Gastrocnemius medialis (tissue), 4 donors: ENCODE measurements at regions not wholly inside any gene's neighbourhood (a gene's known extent, or its start where the extent isn't known, plus 50 kb on each side); places are given as distances from the start of the nearest gene placed in this dataset.

Source experiments
- ATAC-seq, 2 donors: fragments of 150-250 bp; one replicate each; pipeline ENCODE4 v1.9.1; 2016
- DNase-seq, 2 donors: peaks; one replicate each; pipeline ENCODE4 v3.0.0-alpha.2; 2019
- H3K27ac ChIP-seq, 4 donors: fragments of 200-600 bp; sonication (generic); 1 replicate in 1 of 4; 2 replicates in 3 of 4; pipeline ENCODE4 v1.5.1; 2016 to 2018; ENCODE audit warnings: mild to moderate bottlenecking in 2 of 4, moderate library complexity in 1 of 4
- H3K27me3 ChIP-seq, 3 donors: fragments of 200-600 bp; sonication (generic) in 2 of 3; 1 replicate in 1 of 3; 2 replicates in 2 of 3; pipeline versions ENCODE4 v1.5.1 to v1.6.0; 2016 to 2019; ENCODE audit warnings: mild to moderate bottlenecking in 1 of 3, moderate library complexity in 1 of 3
- H3K36me3 ChIP-seq, 2 donors: fragments of 200-600 bp; sonication (generic) in 1 of 2; one replicate each; pipeline ENCODE4 v1.5.1; 2017 to 2018
- H3K4me1 ChIP-seq, 2 donors: fragments of 200-600 bp; sonication (generic) in 1 of 2; one replicate each; pipeline ENCODE4 v1.5.1; 2016 to 2017; ENCODE audit warnings: mild to moderate bottlenecking in 2 of 2
- H3K4me3 ChIP-seq, 4 donors: fragments of 200-600 bp; sonication (generic) in 3 of 4; 1 replicate in 1 of 4; 2 replicates in 3 of 4; pipeline ENCODE4 v1.5.1; 2016 to 2019; ENCODE audit warnings: mild to moderate bottlenecking in 2 of 4
- H3K9me3 ChIP-seq, 3 donors: fragments of 200-600 bp; sonication (generic) in 2 of 3; 1 replicate in 1 of 3; 2 replicates in 2 of 3; pipeline ENCODE4 v1.5.1; 2016 to 2019
- POLR2A ChIP-seq, 2 donors: fragments of 450-650 bp; IDR thresholded peaks; one replicate each; pipeline ENCODE4 v1.6.1; 2017; ENCODE audit warnings: antibody characterized with exemption in 2 of 2, mild to moderate bottlenecking in 2 of 2, moderate library complexity in 2 of 2
- in situ Hi-C, 4 donors: fragments of 200-750 bp; cut with MboI; loops; one replicate each; pipeline versions ENCODE4 v1.15.0 to v1.8.0; 2017; ENCODE audit warnings: low sequenced_read_pairs in 4 of 4
- intact Hi-C: fragments of 100-400 bp; cut with DNase I; formaldehyde crosslinking; loops from one replicate; pipeline ENCODE4 v1.15.1; 2023; ENCODE audit warnings: low total_unique reads
- TF ChIP-seq, protein P1 (sequence below), 5 experiments: fragments of 450-650 bp in 3 of 5; fragments of 200-600 bp in 2 of 5; sonication (generic) in 2 of 5; IDR thresholded peaks in 4 of 5; conservative IDR thresholded peaks in 1 of 5; 1 replicate in 4 of 5; 2 replicates in 1 of 5; pipeline ENCODE4 v1.5.1; 2016 to 2019; ENCODE audit warnings: antibody characterized with exemption in 5 of 5, mild to moderate bottlenecking in 3 of 5, moderate library complexity in 3 of 5

DNA sequence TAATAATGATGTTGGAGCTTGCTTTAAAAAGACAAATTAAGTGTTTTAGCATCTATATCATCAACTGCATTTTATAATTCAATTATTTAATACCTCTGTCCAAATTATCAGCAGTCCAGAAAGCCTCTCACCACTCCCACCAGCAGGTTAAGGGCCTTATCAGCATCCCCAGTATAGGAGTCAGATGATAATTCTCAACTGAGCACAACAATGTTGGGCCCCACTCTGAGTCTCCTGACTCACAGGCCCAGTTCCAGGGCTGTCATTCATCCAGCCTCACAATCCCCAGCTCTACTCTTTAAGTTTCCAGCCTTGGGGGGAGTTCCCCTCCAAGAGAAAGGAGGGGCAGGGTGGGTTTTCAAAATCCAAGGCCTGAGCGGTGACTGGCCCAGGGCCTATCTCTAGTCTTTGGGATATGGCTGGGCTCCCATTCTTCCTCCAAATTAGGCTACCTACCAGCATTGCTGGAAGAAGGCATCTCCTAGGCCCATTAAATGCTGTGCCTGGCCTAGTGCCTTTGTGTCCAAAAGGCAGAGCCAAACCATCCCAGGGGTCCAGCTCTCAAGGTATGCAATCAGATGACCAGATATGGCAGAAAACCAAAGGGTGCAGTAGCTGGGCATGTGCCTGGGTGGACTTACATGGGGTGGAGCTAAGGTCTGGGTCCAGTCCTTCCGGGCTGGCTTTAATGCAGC lies 134.1 kb downstream of the GLUL start:
- DNase-seq (no peak), ATAC-seq (no peak)
- no peaks in the 10 kb centered on the region for H3K9me3 ChIP-seq
- no peaks in the 10 kb centered on the region for H3K36me3 ChIP-seq
- in situ Hi-C loops (no loop called here), intact Hi-C loops (no loop called here)
- no peak overlapping the region for H3K27ac ChIP-seq
- no peaks in the 10 kb centered on the region for H3K27me3 ChIP-seq
- H3K4me1 ChIP-seq = no peaks in the 10 kb centered on the region
- no peak overlapping the region for H3K4me3 ChIP-seq
- TF ChIP-seq POLR2A (IDR thresholded peaks at IDR 0.05) = no peak
- TF ChIP-seq, protein P1, sequence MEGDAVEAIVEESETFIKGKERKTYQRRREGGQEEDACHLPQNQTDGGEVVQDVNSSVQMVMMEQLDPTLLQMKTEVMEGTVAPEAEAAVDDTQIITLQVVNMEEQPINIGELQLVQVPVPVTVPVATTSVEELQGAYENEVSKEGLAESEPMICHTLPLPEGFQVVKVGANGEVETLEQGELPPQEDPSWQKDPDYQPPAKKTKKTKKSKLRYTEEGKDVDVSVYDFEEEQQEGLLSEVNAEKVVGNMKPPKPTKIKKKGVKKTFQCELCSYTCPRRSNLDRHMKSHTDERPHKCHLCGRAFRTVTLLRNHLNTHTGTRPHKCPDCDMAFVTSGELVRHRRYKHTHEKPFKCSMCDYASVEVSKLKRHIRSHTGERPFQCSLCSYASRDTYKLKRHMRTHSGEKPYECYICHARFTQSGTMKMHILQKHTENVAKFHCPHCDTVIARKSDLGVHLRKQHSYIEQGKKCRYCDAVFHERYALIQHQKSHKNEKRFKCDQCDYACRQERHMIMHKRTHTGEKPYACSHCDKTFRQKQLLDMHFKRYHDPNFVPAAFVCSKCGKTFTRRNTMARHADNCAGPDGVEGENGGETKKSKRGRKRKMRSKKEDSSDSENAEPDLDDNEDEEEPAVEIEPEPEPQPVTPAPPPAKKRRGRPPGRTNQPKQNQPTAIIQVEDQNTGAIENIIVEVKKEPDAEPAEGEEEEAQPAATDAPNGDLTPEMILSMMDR (IDR thresholded peaks at IDR 0.05 in 4 of 5, conservative IDR thresholded peaks at IDR 0.05 in 1 of 5) = no peak

DNA sequence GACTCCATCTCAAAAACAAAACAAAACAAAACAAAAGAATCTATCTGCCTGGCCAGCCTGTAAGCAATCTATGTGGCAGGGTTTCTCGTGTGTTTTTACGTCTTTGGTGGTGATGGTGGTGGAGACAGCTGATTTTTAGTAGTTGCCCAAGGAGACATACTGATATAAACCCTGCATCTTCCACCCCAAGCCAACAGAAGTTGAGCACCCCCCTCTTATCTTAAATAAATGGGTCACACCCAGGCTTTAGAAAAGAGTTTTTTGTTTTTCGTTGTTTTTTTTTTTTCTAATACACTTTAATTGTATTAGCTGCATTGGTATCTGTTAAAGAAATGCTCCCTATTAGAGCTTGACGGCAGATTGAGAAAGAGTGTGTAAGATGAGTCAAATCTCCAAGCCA lies 134.7 kb downstream of the GLUL start:
- in situ Hi-C loops (no loop called here), intact Hi-C loops (no loop called here)
- DNase-seq (no peak), ATAC-seq (no peak)
- no peak overlapping the region for H3K27ac ChIP-seq
- H3K27me3 ChIP-seq = no peaks in the 10 kb centered on the region
- no peaks in the 10 kb centered on the region for H3K4me1 ChIP-seq
- no peak overlapping the region for H3K4me3 ChIP-seq
- no peaks in the 10 kb centered on the region for H3K9me3 ChIP-seq
- no peaks in the 10 kb centered on the region for H3K36me3 ChIP-seq
- TF ChIP-seq, protein P1 (IDR thresholded peaks at IDR 0.05 in 4 of 5, conservative IDR thresholded peaks at IDR 0.05 in 1 of 5) = no peak
- TF ChIP-seq POLR2A (IDR thresholded peaks at IDR 0.05) = no peak

DNA sequence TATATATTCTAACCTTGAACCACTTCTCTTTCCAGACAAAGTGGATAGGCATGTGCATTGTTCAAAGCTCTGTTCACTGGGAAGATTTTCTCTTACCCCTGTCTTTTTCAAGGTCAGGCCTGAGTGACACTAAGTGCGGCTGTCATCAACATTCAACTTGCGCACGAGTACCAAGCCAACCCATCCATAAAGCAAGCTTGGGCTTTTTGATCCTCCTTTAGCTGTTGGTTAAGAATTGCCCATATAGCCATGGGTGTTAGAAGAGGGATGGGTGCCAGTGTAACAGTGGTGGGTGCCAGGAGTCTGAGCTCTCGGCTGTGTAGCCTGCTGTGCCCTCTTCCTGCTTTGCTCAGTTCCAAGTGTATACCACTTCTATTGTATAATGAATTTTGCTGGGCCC lies 136.1 kb downstream of the GLUL start:
- no peaks in the 10 kb centered on the region for H3K27me3 ChIP-seq
- H3K4me1 ChIP-seq = no peaks in the 10 kb centered on the region
- H3K36me3 ChIP-seq = no peaks in the 10 kb centered on the region
- intact Hi-C loops (no loop called here), in situ Hi-C loops (no loop called here)
- H3K4me3 ChIP-seq = no peak overlapping the region
- H3K9me3 ChIP-seq = no peaks in the 10 kb centered on the region
- H3K27ac ChIP-seq = no peak overlapping the region
- TF ChIP-seq POLR2A (IDR thresholded peaks at IDR 0.05) = no peak
- TF ChIP-seq, protein P1 (IDR thresholded peaks at IDR 0.05 in 4 of 5, conservative IDR thresholded peaks at IDR 0.05 in 1 of 5) = no peak
- ATAC-seq (no peak), DNase-seq (no peak)

DNA sequence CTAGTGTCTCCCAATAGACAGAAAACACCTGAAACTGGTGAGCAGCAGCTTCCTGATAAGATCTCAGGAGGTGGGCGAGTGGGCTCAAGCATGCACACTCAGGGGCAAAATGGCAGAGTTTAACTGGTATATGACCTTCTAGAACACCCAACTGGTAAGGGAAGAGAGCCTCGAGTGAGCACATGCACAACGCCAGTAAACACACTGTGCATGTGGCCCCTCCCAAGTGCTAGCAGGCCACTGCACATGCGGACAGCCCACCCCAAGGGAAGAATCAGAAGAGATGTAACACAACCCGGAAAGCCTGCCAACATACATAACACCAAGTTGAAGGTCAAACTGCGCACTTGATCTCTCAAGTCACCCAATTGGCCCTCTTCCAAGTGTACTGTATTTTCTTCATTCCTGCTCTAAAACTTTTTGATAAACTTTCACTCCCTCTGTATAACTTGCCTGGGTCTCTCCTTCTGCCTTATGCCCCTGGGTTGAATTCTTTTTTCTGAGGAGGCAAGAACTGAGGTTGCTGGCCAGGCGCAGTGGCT lies 138.2 kb downstream of the GLUL start:
- H3K36me3 ChIP-seq = no peaks in the 10 kb centered on the region
- ATAC-seq = no peak
- H3K4me1 ChIP-seq = no peaks in the 10 kb centered on the region
- TF ChIP-seq, protein P1 (IDR thresholded peaks at IDR 0.05 in 4 of 5, conservative IDR thresholded peaks at IDR 0.05 in 1 of 5) = no peak
- TF ChIP-seq POLR2A (IDR thresholded peaks at IDR 0.05) = no peak
- intact Hi-C loops (no loop called here), in situ Hi-C loops (no loop called here)
- no peak for DNase-seq
- no peaks in the 10 kb centered on the region for H3K9me3 ChIP-seq
- no peak overlapping the region for H3K27ac ChIP-seq
- H3K27me3 ChIP-seq = no peaks in the 10 kb centered on the region
- no peak overlapping the region for H3K4me3 ChIP-seq

DNA sequence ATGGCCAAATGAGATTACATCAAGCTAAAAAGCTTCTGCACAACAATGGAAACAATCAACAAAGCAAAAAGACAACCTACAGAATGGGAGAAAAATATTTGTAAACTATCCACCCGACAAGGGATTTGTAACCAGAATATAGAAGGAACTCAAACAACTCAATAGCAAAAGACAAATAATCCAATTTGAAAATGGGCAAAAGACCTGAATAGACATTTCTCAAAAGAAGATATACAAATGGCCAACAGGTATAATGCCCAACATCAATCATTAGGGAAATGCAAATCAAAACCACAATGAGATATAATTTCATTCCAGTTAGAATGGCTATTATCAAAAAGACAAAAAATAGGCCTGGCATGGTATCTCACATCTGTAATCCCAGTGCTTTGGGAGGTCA lies 140.0 kb downstream of the GLUL start:
- DNase-seq = no peak
- in situ Hi-C loops (no loop called here), intact Hi-C loops (no loop called here)
- TF ChIP-seq, protein P1 (IDR thresholded peaks at IDR 0.05 in 4 of 5, conservative IDR thresholded peaks at IDR 0.05 in 1 of 5) = no peak
- TF ChIP-seq POLR2A (IDR thresholded peaks at IDR 0.05) = no peak
- Histone ChIP-seq H3K4me1 (no peaks in the 10 kb centered on the region), H3K9me3 (no peaks in the 10 kb centered on the region), H3K27me3 (no peaks in the 10 kb centered on the region), H3K36me3 (no peaks in the 10 kb centered on the region), H3K27ac (no peak overlapping the region), H3K4me3 (no peak overlapping the region)
- no peak for ATAC-seq
